GM12878 (cell line): ENCODE measurements at regions not wholly inside any gene's neighbourhood (a gene's known extent, or its start where the extent isn't known, plus 50 kb on each side); places are given as distances from the start of the nearest gene placed in this dataset.

Source experiments
- ATAC-seq: fragments of 200-7000 bp; cut with Tn5 transposase; 3 replicates; pipeline ENCODE4 v1.9.1; 2020; ENCODE audit warnings: mild to moderate bottlenecking, moderate library complexity
- BruUV-seq: library from RNA; stranded (reverse); fragments of 400-500 nt; replicated peaks from 2 replicates; lab custom pipeline; 2021; lab: Mats Ljungman, UMichigan
- CTCF ChIA-PET: fragments of 300-600 bp; sonication (Branson Sonifier 250); formaldehyde crosslinking; extraction: SDS; loops from one replicate; lab custom pipeline; 2021; ENCODE audit warnings: inconsistent platforms; lab: Yijun Ruan, JAX
- POLR2A ChIA-PET: fragments of 350-600 bp; formaldehyde crosslinking; extraction: SDS; loops from one replicate; lab custom pipeline; 2021; ENCODE audit warnings: inconsistent platforms; lab: Charles Lee
- RAD21 ChIA-PET: fragments of 300-600 bp; sonication (Branson Sonifier 250); formaldehyde crosslinking; loops from one replicate; lab custom pipeline; 2023; ENCODE audit warnings: antibody characterized with exemption; ENCODE audit not compliant: unreplicated experiment; lab: Charles Lee
- SMC1A ChIA-PET: fragments of 300-600 bp; sonication (Branson Sonifier 250); formaldehyde crosslinking; loops from one replicate; lab custom pipeline; 2023; ENCODE audit not compliant: unreplicated experiment, uncharacterized antibody; lab: Charles Lee
- DNase-seq: peaks from one replicate; pipeline ENCODE4 v3.0.0-alpha.2; 2011; ENCODE audit warnings: low read depth, low spot score
- FAIRE-seq: peaks from 3 replicates; lab custom pipeline; 2011; peaks lifted over from hg19 to GRCh38; lab: Jason Lieb, UNC
- H2AFZ ChIP-seq: 2 replicates; pipeline ENCODE4 v1.6.0; 2011; ENCODE audit warnings: low read depth, low read length, control low read depth; ENCODE audit not compliant: control insufficient read depth
- H3K27ac ChIP-seq: 2 replicates; pipeline ENCODE4 v1.5.1; 2011; ENCODE audit warnings: control low read depth; ENCODE audit not compliant: control insufficient read depth, insufficient read depth
- H3K27me3 ChIP-seq, 2 experiments: replicated peaks in 1 of 2; 2 replicates each; pipeline versions ENCODE4 v1.6.0 to v1.6.1; 2011; ENCODE audit warnings: low read length in 1 of 2; ENCODE audit not compliant: control insufficient read depth in 2 of 2, insufficient read depth in 2 of 2
- H3K36me3 ChIP-seq, 2 experiments: 2 replicates each; pipeline ENCODE4 v1.5.1; 2011; ENCODE audit warnings: low read length in 1 of 2; ENCODE audit not compliant: control insufficient read depth in 2 of 2, insufficient read depth in 2 of 2
- H3K4me1 ChIP-seq: 2 replicates; pipeline ENCODE4 v1.6.1; 2011; ENCODE audit warnings: mild to moderate bottlenecking, low read length, moderate library complexity, mixed read lengths; ENCODE audit not compliant: control insufficient read depth, insufficient read depth
- H3K4me2 ChIP-seq: 2 replicates; pipeline ENCODE4 v1.6.0; 2011; ENCODE audit warnings: control low read depth; ENCODE audit not compliant: control insufficient read depth, insufficient read depth
- H3K4me3 ChIP-seq: fragments of 200-600 bp; sonication (generic); 2 replicates; pipeline ENCODE4 v1.5.1; 2016
- H3K79me2 ChIP-seq: 2 replicates; pipeline ENCODE4 v1.6.0; 2011; ENCODE audit warnings: low read length; ENCODE audit not compliant: control insufficient read depth, insufficient read depth
- H3K9ac ChIP-seq: 2 replicates; pipeline ENCODE4 v1.8.0; 2011; ENCODE audit warnings: low read length, control low read depth, mixed read lengths; ENCODE audit not compliant: control insufficient read depth, insufficient read depth
- H3K9me3 ChIP-seq: replicated peaks from 3 replicates; pipeline ENCODE4 v1.5.1; 2011; ENCODE audit warnings: mild to moderate bottlenecking, low read length; ENCODE audit not compliant: control insufficient read depth, insufficient read depth
- H4K20me1 ChIP-seq: 2 replicates; pipeline ENCODE4 v1.6.0; 2011; ENCODE audit not compliant: control insufficient read depth, insufficient read depth
- CTCF ChIP-seq, 3 experiments: IDR thresholded peaks in 2 of 3; conservative IDR thresholded peaks in 1 of 3; 2 replicates each; pipeline ENCODE4 v1.5.1; 2011; ENCODE audit warnings: low read depth in 3 of 3, low read length in 3 of 3, mild to moderate bottlenecking in 3 of 3, control low read depth in 2 of 3, moderate library complexity in 2 of 3, inconsistent platforms in 1 of 3, mixed read lengths in 1 of 3; ENCODE audit not compliant: control insufficient read depth in 2 of 3, insufficient read depth in 1 of 3; ENCODE audit errors: extremely low read depth in 1 of 3
- CUX1 ChIP-seq: IDR thresholded peaks from 2 replicates; pipeline ENCODE4 v1.6.1; 2012; ENCODE audit warnings: improper control_type of control experiment, low read depth, low read length; ENCODE audit not compliant: insufficient replicate concordance
- ESRRA ChIP-seq: IDR thresholded peaks from 2 replicates; pipeline ENCODE4 v1.6.1; 2012; ENCODE audit warnings: mild to moderate bottlenecking, low read length, improper control_type of control experiment
- HCFC1 ChIP-seq: fragments of 150-350 bp; IDR thresholded peaks from 2 replicates; pipeline ENCODE4 v1.6.1; 2014; ENCODE audit warnings: low read length
- RB1 ChIP-seq: fragments of 450-650 bp; formaldehyde crosslinking; IDR thresholded peaks from 2 replicates; pipeline ENCODE4 v1.6.1; 2017; ENCODE audit warnings: mild to moderate bottlenecking, borderline replicate concordance
- SRF ChIP-seq, 2 experiments: IDR thresholded peaks; 2 replicates each; pipeline ENCODE4 v1.6.1; 2011; ENCODE audit warnings: low read depth in 2 of 2, low read length in 2 of 2, mild to moderate bottlenecking in 1 of 2, moderate library complexity in 1 of 2
- ZNF622 ChIP-seq: fragments of 450-650 bp; IDR thresholded peaks from 2 replicates; pipeline ENCODE4 v1.6.1; 2017; ENCODE audit warnings: mild to moderate bottlenecking, inconsistent platforms
- WGBS: methylation state at CpG from one replicate; pipeline ENCODE4 v1.1.6; 2016; ENCODE audit warnings: low lambda C conversion rate; ENCODE audit not compliant: insufficient replicate concordance, insufficient coverage; ENCODE audit errors: missing lambda C conversion rate; 5-methylcytosine and 5-hydroxymethylcytosine counted together
- in situ Hi-C: fragments of 300-500 bp; cut with MboI; formaldehyde crosslinking; loops from 9 replicates; pipeline ENCODE4 v1.14.3; 2018; ENCODE audit warnings: mixed read lengths
- intact Hi-C: fragments of 100-400 bp; cut with micrococcal nuclease; formaldehyde crosslinking; loops from one replicate; pipeline ENCODE4 v1.14.2; 2022; ENCODE audit not compliant: unreplicated experiment
- TF ChIP-seq, protein P1 (sequence below): IDR thresholded peaks from 2 replicates; pipeline ENCODE4 v1.6.1; 2011; ENCODE audit warnings: low read depth, low read length, improper control_type of control experiment, borderline replicate concordance

DNA sequence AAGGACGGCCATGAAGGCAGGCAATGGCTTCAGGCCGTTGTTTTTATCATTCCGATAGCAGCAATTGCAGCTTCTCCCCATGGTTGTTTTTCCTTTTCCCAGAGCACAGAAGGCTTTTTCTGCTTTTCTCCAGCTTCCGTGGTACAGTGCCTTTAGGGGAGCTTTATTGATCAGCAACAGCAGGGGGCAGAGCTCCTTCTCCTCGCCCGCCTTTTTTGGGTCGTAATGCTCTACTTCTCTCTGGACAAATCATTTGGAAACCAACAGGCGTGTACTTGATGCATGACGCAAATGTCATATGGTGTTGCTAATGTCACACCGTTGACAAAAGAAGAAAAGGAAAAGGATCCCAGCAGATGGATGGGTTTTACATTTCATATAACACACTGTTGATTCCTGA lies 79.7 kb upstream of the SNRK start:
- DNase-seq (no peak), FAIRE-seq (no peak), ATAC-seq (no peak)
- Histone ChIP-seq H3K27ac (no peak overlapping the region), H3K36me3 (no peaks in the 10 kb centered on the region), H3K9me3 (no peaks in the 10 kb centered on the region), H4K20me1 (no peaks in the 10 kb centered on the region), H3K9ac (no peak overlapping the region), H2AFZ (no peak overlapping the region), H3K4me2 (no peak overlapping the region), H3K27me3 (no peaks in the 10 kb centered on the region; a peak in 1 of 4 replicates), H3K4me1 (no peaks in the 10 kb centered on the region), H3K79me2 (no peaks in the 10 kb centered on the region), H3K4me3 (no peak overlapping the region)
- no TSS peak for BruUV-seq
- CTCF ChIA-PET, result interaction anchor here (1.2 to 1.4 kb wide), 2 partner anchors 13 to 172 kb away, joined by 3 to 7 read pairs; no protein-coding TSS in a partner anchor
- SMC1A ChIA-PET, result interaction anchor here (0.6 to 1.1 kb wide), 3 partner anchors 78 to 296 kb away, joined by 3 to 4 read pairs (median 4); no protein-coding TSS in a partner anchor
- intact Hi-C loops (no loop called here), in situ Hi-C loops (no loop called here)
- RAD21 ChIA-PET, result interaction anchor here (1.3 kb wide), 1 partner anchor 89 kb away, joined by 4 read pairs; no protein-coding TSS in a partner anchor
- WGBS, result 22% methylated on average over 10 of the region's 10 CpGs
- POLR2A ChIA-PET, result no interaction called here
- no peak for TF ChIP-seq ESRRA
- 0 out of 6 replicates have a peak, but pooled peaks of 1 of the 3 experiments have one; percentile 6 for TF ChIP-seq CTCF (IDR thresholded peaks at IDR 0.05 in 2 of 3, conservative IDR thresholded peaks at IDR 0.05 in 1 of 3; ENCODE audit: control insufficient read depth in 2 of 3, extremely low read depth in 1 of 3, insufficient read depth in 1 of 3, low read depth in 3 of 3, low read length in 3 of 3)

- H3K4me2 ChIP-seq, result no peak overlapping the region
- H3K27ac ChIP-seq, result no peak overlapping the region
- ChIA-PET SMC1A (interaction anchor here (0.6 to 1.1 kb wide), 3 partner anchors 79 to 297 kb away, joined by 3 to 4 read pairs (median 4); no protein-coding TSS in a partner anchor), POLR2A (no interaction called here), CTCF (interaction anchor here (1.4 kb wide), 1 partner anchor 172 kb away, joined by 7 read pairs; no protein-coding TSS in a partner anchor), RAD21 (interaction anchor here (1.3 kb wide), 1 partner anchor 89 kb away, joined by 4 read pairs; no protein-coding TSS in a partner anchor)
- no peaks in the 10 kb centered on the region for H3K4me1 ChIP-seq
- BruUV-seq, result no TSS peak
- no peaks in the 10 kb centered on the region for H4K20me1 ChIP-seq
- no peaks in the 10 kb centered on the region for H3K9me3 ChIP-seq
- H3K9ac ChIP-seq, result no peak overlapping the region
- in situ Hi-C loops (no loop called here), intact Hi-C loops (no loop called here)
- H2AFZ ChIP-seq, result no peak overlapping the region
- WGBS, result 7% methylated on average over 7 of the region's 7 CpGs
- no peak for ATAC-seq
- DNase-seq, result no peak
- no peak overlapping the region for H3K4me3 ChIP-seq
- no peak for FAIRE-seq
- no peaks in the 10 kb centered on the region for H3K36me3 ChIP-seq
- no peaks in the 10 kb centered on the region for H3K79me2 ChIP-seq
- no peaks in the 10 kb centered on the region; a peak in 1 of 4 replicates for H3K27me3 ChIP-seq
- TF ChIP-seq HCFC1 (no peak), SRF (IDR thresholded peaks at IDR 0.05; ENCODE audit: low read depth in 2 of 2, low read length in 2 of 2) (no peak), RB1 (no peak), CUX1 (no peak), ZNF622 (no peak)
- TF ChIP-seq, protein P1, sequence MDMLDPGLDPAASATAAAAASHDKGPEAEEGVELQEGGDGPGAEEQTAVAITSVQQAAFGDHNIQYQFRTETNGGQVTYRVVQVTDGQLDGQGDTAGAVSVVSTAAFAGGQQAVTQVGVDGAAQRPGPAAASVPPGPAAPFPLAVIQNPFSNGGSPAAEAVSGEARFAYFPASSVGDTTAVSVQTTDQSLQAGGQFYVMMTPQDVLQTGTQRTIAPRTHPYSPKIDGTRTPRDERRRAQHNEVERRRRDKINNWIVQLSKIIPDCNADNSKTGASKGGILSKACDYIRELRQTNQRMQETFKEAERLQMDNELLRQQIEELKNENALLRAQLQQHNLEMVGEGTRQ, result no peak
Measured at GRCh38 chr3:43206105-43206504, 80.2 kb upstream of the SNRK start.
